ENCODE measurements at regions not wholly inside any gene's neighbourhood (a gene's known extent, or its start where the extent isn't known, plus 50 kb on each side); places are given as distances from the start of the nearest gene placed in this dataset.
"Not testable (repeated sequence)": the region's sequence is repeated elsewhere in the genome, so short reads cannot be mapped to it uniquely, and the experiment has no call there.

GRCh38 chr13:90717451-90717936 is 630.0 kb upstream of the MIR17HG start:
- DNase-seq (ENCODE audit: low spot score) (no peak), ATAC-seq (no peak)
- H3K4me3 Mint-ChIP-seq, result no peak overlapping the region
- H3K27ac Mint-ChIP-seq, result no peak overlapping the region
- no peaks in the 10 kb centered on the region for H3K36me3 Mint-ChIP-seq
- no peaks in the 10 kb centered on the region for H3K27me3 Mint-ChIP-seq
- no peaks in the 10 kb centered on the region for H3K4me1 Mint-ChIP-seq (ENCODE audit: low read depth in 2 of 2)
- peaks cover 29% of the 10 kb centered on the region for H3K9me3 Mint-ChIP-seq

GRCh38 chr13:90719461-90719860 is 628.0 kb upstream of the MIR17HG start:
- Mint-ChIP-seq H3K9me3 (peaks cover 25% of the 10 kb centered on the region), H3K27me3 (no peaks in the 10 kb centered on the region), H3K4me3 (no peak overlapping the region), H3K36me3 (no peaks in the 10 kb centered on the region), H3K4me1 (ENCODE audit: low read depth in 2 of 2) (no peaks in the 10 kb centered on the region), H3K27ac (no peak overlapping the region)
- no peak for DNase-seq (ENCODE audit: low spot score)
- no peak for ATAC-seq

- ATAC-seq, result no peak
- Mint-ChIP-seq H3K9me3 (peaks cover 23% of the 10 kb centered on the region), H3K27ac (no peak overlapping the region)
Measured at GRCh38 chr13:90721937-90722336, 625.5 kb upstream of the MIR17HG start.

GRCh38 chr13:90723381-90723780 is 624.1 kb upstream of the MIR17HG start:
- no peaks in the 10 kb centered on the region for H3K36me3 Mint-ChIP-seq
- H3K9me3 Mint-ChIP-seq, result peaks cover 22% of the 10 kb centered on the region
- ATAC-seq (no peak), DNase-seq (ENCODE audit: low spot score) (no peak)
- no peak overlapping the region for H3K4me3 Mint-ChIP-seq
- H3K27ac Mint-ChIP-seq, result no peak overlapping the region
- no peaks in the 10 kb centered on the region for H3K27me3 Mint-ChIP-seq
- no peaks in the 10 kb centered on the region for H3K4me1 Mint-ChIP-seq (ENCODE audit: low read depth in 2 of 2)

More at GRCh38 chr13:90721937-90722336, 625.5 kb upstream of the MIR17HG start:
- H3K36me3 Mint-ChIP-seq, result no peaks in the 10 kb centered on the region
- no peak for DNase-seq (ENCODE audit: low spot score)
- no peak overlapping the region for H3K4me3 Mint-ChIP-seq
- H3K27me3 Mint-ChIP-seq, result no peaks in the 10 kb centered on the region
- H3K4me1 Mint-ChIP-seq (ENCODE audit: low read depth in 2 of 2), result no peaks in the 10 kb centered on the region

- no peak for ATAC-seq
- Mint-ChIP-seq H3K9me3 (peaks cover 26% of the 10 kb centered on the region), H3K4me3 (no peak overlapping the region), H3K27ac (no peak overlapping the region), H3K4me1 (ENCODE audit: low read depth in 2 of 2) (no peaks in the 10 kb centered on the region), H3K27me3 (no peaks in the 10 kb centered on the region), H3K36me3 (peaks cover 7% of the 10 kb centered on the region)
- no peak for DNase-seq (ENCODE audit: low spot score)
Measured at GRCh38 chr13:90726375-90726774, 621.1 kb upstream of the MIR17HG start.

- Mint-ChIP-seq H3K4me1 (ENCODE audit: low read depth in 2 of 2) (no peaks in the 10 kb centered on the region), H3K27ac (no peak overlapping the region), H3K4me3 (no peak overlapping the region), H3K27me3 (no peaks in the 10 kb centered on the region), H3K36me3 (peaks cover 7% of the 10 kb centered on the region), H3K9me3 (peaks cover 20% of the 10 kb centered on the region)
- DNase-seq (ENCODE audit: low spot score), result no peak
- no peak for ATAC-seq
Measured at GRCh38 chr13:90732049-90732448, 615.4 kb upstream of the MIR17HG start.

GRCh38 chr13:90734497-90734896 is 613.0 kb upstream of the MIR17HG start:
- peaks cover 21% of the 10 kb centered on the region for H3K9me3 Mint-ChIP-seq
- not testable (repeated sequence) for H3K27ac Mint-ChIP-seq; ATAC-seq; H3K4me3 Mint-ChIP-seq; DNase-seq (ENCODE audit: low spot score); H3K4me1 Mint-ChIP-seq (ENCODE audit: low read depth in 2 of 2); H3K36me3 Mint-ChIP-seq; H3K27me3 Mint-ChIP-seq

GRCh38 chr13:90738881-90739280 is 608.6 kb upstream of the MIR17HG start:
- ATAC-seq (no peak), DNase-seq (ENCODE audit: low spot score) (no peak)
- Mint-ChIP-seq H3K4me3 (no peak overlapping the region), H3K27ac (no peak overlapping the region), H3K4me1 (ENCODE audit: low read depth in 2 of 2) (no peaks in the 10 kb centered on the region), H3K27me3 (no peaks in the 10 kb centered on the region), H3K36me3 (no peaks in the 10 kb centered on the region), H3K9me3 (peaks cover 15% of the 10 kb centered on the region)

- H3K27ac Mint-ChIP-seq, result no peak overlapping the region
- H3K9me3 Mint-ChIP-seq, result peaks cover 22% of the 10 kb centered on the region
- DNase-seq (ENCODE audit: low spot score) (no peak), ATAC-seq (no peak)
- no peaks in the 10 kb centered on the region for H3K4me1 Mint-ChIP-seq (ENCODE audit: low read depth in 2 of 2)
- H3K4me3 Mint-ChIP-seq, result no peak overlapping the region
- H3K27me3 Mint-ChIP-seq, result no peaks in the 10 kb centered on the region
- no peaks in the 10 kb centered on the region for H3K36me3 Mint-ChIP-seq
Measured at GRCh38 chr13:90740099-90740498, 607.4 kb upstream of the MIR17HG start.

GRCh38 chr13:90742381-90742780 is 605.1 kb upstream of the MIR17HG start:
- Mint-ChIP-seq H3K4me3 (no peak overlapping the region), H3K27ac (no peak overlapping the region), H3K36me3 (no peaks in the 10 kb centered on the region), H3K4me1 (ENCODE audit: low read depth in 2 of 2) (no peaks in the 10 kb centered on the region), H3K9me3 (peaks cover 20% of the 10 kb centered on the region), H3K27me3 (no peaks in the 10 kb centered on the region)
- DNase-seq (ENCODE audit: low spot score), result no peak
- no peak for ATAC-seq

GRCh38 chr13:90746230-90746629 is 601.3 kb upstream of the MIR17HG start:
- Mint-ChIP-seq H3K4me3 (no peak overlapping the region), H3K27me3 (no peaks in the 10 kb centered on the region), H3K4me1 (ENCODE audit: low read depth in 2 of 2) (no peaks in the 10 kb centered on the region), H3K9me3 (peaks cover 36% of the 10 kb centered on the region), H3K36me3 (peaks cover 13% of the 10 kb centered on the region), H3K27ac (no peak overlapping the region)
- DNase-seq (ENCODE audit: low spot score) (no peak), ATAC-seq (no peak)

GRCh38 chr13:90750021-90750420 is 597.5 kb upstream of the MIR17HG start:
- H3K36me3 Mint-ChIP-seq, result peaks cover 14% of the 10 kb centered on the region
- H3K27ac Mint-ChIP-seq, result no peak overlapping the region
- H3K4me3 Mint-ChIP-seq, result no peak overlapping the region
- no peak for DNase-seq (ENCODE audit: low spot score)
- H3K9me3 Mint-ChIP-seq, result peaks cover 37% of the 10 kb centered on the region
- H3K4me1 Mint-ChIP-seq (ENCODE audit: low read depth in 2 of 2), result no peaks in the 10 kb centered on the region
- no peak for ATAC-seq
- H3K27me3 Mint-ChIP-seq, result no peaks in the 10 kb centered on the region

GRCh38 chr13:90751026-90751425 is 596.5 kb upstream of the MIR17HG start:
- Mint-ChIP-seq H3K9me3 (peaks cover 39% of the 10 kb centered on the region), H3K27me3 (no peaks in the 10 kb centered on the region), H3K36me3 (peaks cover 14% of the 10 kb centered on the region), H3K27ac (no peak overlapping the region), H3K4me1 (ENCODE audit: low read depth in 2 of 2) (no peaks in the 10 kb centered on the region), H3K4me3 (no peak overlapping the region)
- no peak for DNase-seq (ENCODE audit: low spot score)
- no peak for ATAC-seq

GRCh38 chr13:90752070-90752469 is 595.4 kb upstream of the MIR17HG start:
- DNase-seq (ENCODE audit: low spot score), result no peak
- ATAC-seq, result no peak
- Mint-ChIP-seq H3K36me3 (peaks cover 14% of the 10 kb centered on the region), H3K27me3 (no peaks in the 10 kb centered on the region), H3K4me3 (no peak overlapping the region), H3K9me3 (peaks cover 43% of the 10 kb centered on the region), H3K27ac (no peak overlapping the region), H3K4me1 (ENCODE audit: low read depth in 2 of 2) (no peaks in the 10 kb centered on the region)

- Mint-ChIP-seq H3K27me3 (no peaks in the 10 kb centered on the region), H3K4me3 (no peak overlapping the region), H3K4me1 (ENCODE audit: low read depth in 2 of 2) (no peaks in the 10 kb centered on the region), H3K36me3 (no peaks in the 10 kb centered on the region), H3K9me3 (peaks cover 22% of the 10 kb centered on the region), H3K27ac (no peak overlapping the region)
- ATAC-seq, result no peak
- no peak for DNase-seq (ENCODE audit: low spot score)
Measured at GRCh38 chr13:90757127-90757680, 590.3 kb upstream of the MIR17HG start.

Data from natural killer cell treated with Interleukin-12 subunit alpha and Interleukin-12 subunit beta and Interleukin-15 and Interleukin-18, amount 100 ng/mL, for 72 hours (primary cell).